MCF 10A (cell line): ENCODE measurements at regions not wholly inside any gene's neighbourhood (a gene's known extent, or its start where the extent isn't known, plus 50 kb on each side); places are given as distances from the start of the nearest gene placed in this dataset.

Experiments
- BruUV-seq: library from RNA; stranded (reverse); fragments of 400-500 nt; replicated peaks from 2 replicates; lab custom pipeline; 2021; lab: Mats Ljungman, UMichigan
- CTCF ChIA-PET: fragments of 300-600 bp; sonication (Branson Sonifier 250); formaldehyde crosslinking; extraction: SDS; loops from one replicate; lab custom pipeline; 2021; ENCODE audit warnings: antibody characterized with exemption, inconsistent platforms; lab: Yijun Ruan, JAX
- POLR2A ChIA-PET: fragments of 300-600, 350-650 bp; sonication (Branson Sonifier 250); formaldehyde crosslinking; extraction: SDS; loops from one replicate; lab custom pipeline; 2020; ENCODE audit warnings: antibody characterized with exemption, inconsistent platforms; lab: Yijun Ruan, JAX
- DNase-seq: peaks from one replicate; pipeline ENCODE4 v3.0.0-alpha.2; 2018; ENCODE audit not compliant: unreplicated experiment
- H3K27ac Mint-ChIP-seq: one replicate; pipeline ENCODE4 v1.8.0; 2022; ENCODE audit warnings: mild to moderate bottlenecking, low read depth, mixed read lengths; ENCODE audit not compliant: unreplicated experiment
- H3K27me3 Mint-ChIP-seq: one replicate; pipeline ENCODE4 v1.8.0; 2022; ENCODE audit warnings: mixed read lengths; ENCODE audit not compliant: insufficient read depth, unreplicated experiment
- H3K36me3 Mint-ChIP-seq: one replicate; pipeline ENCODE4 v1.8.0; 2022; ENCODE audit warnings: mild to moderate bottlenecking, moderate library complexity, mixed read lengths; ENCODE audit not compliant: insufficient read depth, unreplicated experiment
- H3K4me1 Mint-ChIP-seq: one replicate; pipeline ENCODE4 v1.8.0; 2022; ENCODE audit warnings: mixed read lengths; ENCODE audit not compliant: insufficient read depth, unreplicated experiment
- H3K4me3 Mint-ChIP-seq: one replicate; pipeline ENCODE4 v1.8.0; 2022; ENCODE audit warnings: mild to moderate bottlenecking, moderate library complexity, mixed read lengths; ENCODE audit not compliant: unreplicated experiment
- H3K9me3 Mint-ChIP-seq: one replicate; pipeline ENCODE4 v1.8.0; 2022; ENCODE audit warnings: mixed read lengths; ENCODE audit not compliant: unreplicated experiment
- intact Hi-C: fragments of 100-400 bp; cut with micrococcal nuclease; formaldehyde crosslinking; loops from 2 replicates; pipeline ENCODE4 v1.14.1; 2022
- TF ChIP-seq, protein P1 (sequence below): fragments of 200-600 bp; IDR thresholded peaks from one replicate; pipeline ENCODE4 v1.8.0; 2022; ENCODE audit warnings: antibody characterized with exemption, mild to moderate bottlenecking; ENCODE audit not compliant: unreplicated experiment

DNA sequence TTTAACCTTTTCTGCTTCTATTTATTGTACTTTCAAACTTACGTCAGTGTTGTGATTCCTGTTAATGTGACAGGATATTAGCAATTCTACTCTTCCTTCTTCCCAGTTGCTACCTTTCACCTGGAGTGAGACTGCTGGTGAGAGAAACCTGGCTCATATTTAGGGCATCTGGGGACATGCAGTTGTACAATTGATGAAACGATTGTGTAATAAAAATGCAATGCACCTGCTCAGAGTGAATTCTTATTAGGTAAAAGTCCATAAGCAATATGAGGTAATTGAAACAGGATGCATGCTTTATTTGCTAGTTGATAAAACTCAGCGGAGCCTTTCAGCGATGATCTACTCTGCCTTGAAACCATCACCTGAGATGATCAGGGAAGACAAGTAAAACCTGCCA lies 116.1 kb upstream of the FBXO33 start:
- POLR2A ChIA-PET = no interaction called here
- no peak overlapping the region for H3K27ac Mint-ChIP-seq
- intact Hi-C loops = no loop called here
- H3K36me3 Mint-ChIP-seq = no peaks in the 10 kb centered on the region
- no peak for DNase-seq
- H3K4me1 Mint-ChIP-seq = no peaks in the 10 kb centered on the region
- CTCF ChIA-PET = interaction anchor here (0.7 kb wide), 2 partner anchors 20 to 144 kb away, joined by 3 read pairs; no protein-coding TSS in a partner anchor
- H3K27me3 Mint-ChIP-seq = no peaks in the 10 kb centered on the region
- no TSS peak for BruUV-seq
- H3K4me3 Mint-ChIP-seq = no peak overlapping the region
- TF ChIP-seq, protein P1, sequence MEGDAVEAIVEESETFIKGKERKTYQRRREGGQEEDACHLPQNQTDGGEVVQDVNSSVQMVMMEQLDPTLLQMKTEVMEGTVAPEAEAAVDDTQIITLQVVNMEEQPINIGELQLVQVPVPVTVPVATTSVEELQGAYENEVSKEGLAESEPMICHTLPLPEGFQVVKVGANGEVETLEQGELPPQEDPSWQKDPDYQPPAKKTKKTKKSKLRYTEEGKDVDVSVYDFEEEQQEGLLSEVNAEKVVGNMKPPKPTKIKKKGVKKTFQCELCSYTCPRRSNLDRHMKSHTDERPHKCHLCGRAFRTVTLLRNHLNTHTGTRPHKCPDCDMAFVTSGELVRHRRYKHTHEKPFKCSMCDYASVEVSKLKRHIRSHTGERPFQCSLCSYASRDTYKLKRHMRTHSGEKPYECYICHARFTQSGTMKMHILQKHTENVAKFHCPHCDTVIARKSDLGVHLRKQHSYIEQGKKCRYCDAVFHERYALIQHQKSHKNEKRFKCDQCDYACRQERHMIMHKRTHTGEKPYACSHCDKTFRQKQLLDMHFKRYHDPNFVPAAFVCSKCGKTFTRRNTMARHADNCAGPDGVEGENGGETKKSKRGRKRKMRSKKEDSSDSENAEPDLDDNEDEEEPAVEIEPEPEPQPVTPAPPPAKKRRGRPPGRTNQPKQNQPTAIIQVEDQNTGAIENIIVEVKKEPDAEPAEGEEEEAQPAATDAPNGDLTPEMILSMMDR = no peak
- peaks cover under 1% of the 10 kb centered on the region for H3K9me3 Mint-ChIP-seq

DNA sequence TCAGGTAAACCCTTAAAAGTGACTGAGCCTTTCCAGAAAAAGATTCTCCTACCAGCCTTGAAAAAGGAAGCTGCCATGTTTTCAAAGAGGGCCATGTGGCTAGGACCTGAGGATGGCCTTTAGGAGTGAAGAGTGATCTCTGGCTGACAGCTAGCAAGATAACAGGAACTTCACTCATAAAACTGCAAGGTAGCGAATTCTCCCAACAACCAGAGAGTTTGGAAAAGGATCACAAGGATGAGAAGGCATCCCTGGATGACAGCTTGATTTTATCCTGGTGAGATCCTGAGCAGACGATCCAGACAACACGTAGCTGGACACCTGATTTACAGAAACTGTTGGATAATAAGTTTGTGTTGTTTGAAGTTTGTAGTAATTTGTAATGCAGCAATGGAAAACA lies 115.6 kb upstream of the FBXO33 start:
- POLR2A ChIA-PET = no interaction called here
- TF ChIP-seq, protein P1 = no peak
- H3K4me3 Mint-ChIP-seq = no peak overlapping the region
- CTCF ChIA-PET = interaction anchor here (0.7 kb wide), 1 partner anchor 21 kb away, joined by 3 read pairs; no protein-coding TSS in a partner anchor
- no peaks in the 10 kb centered on the region for H3K27me3 Mint-ChIP-seq
- H3K27ac Mint-ChIP-seq = no peak overlapping the region
- intact Hi-C loops = no loop called here
- BruUV-seq = no TSS peak
- no peaks in the 10 kb centered on the region for H3K36me3 Mint-ChIP-seq
- no peak for DNase-seq
- H3K4me1 Mint-ChIP-seq = no peaks in the 10 kb centered on the region
- H3K9me3 Mint-ChIP-seq = no peaks in the 10 kb centered on the region

DNA sequence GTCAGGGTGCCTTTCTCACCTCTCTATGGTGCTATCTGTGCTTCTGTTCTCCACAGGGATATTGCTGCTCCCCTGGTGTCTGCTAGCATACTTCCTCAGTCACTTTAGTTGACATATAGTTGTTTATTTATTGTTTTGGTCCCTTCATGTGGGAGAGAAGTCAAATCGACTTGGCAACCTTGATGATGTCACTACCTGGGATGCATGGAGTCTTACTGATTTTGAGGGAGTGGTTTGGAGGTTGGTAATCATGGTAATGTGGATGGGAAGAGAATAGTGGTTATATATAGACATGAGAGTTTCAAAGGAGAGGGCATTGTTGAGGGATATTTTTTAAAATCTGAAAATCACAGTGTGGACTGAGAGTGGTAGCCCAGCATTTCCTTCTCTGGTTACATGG lies 73.6 kb upstream of the FBXO33 start:
- Mint-ChIP-seq H3K4me1 (no peaks in the 10 kb centered on the region), H3K27ac (no peak overlapping the region), H3K36me3 (no peaks in the 10 kb centered on the region), H3K27me3 (peaks cover 10% of the 10 kb centered on the region), H3K4me3 (no peak overlapping the region), H3K9me3 (peaks cover 17% of the 10 kb centered on the region)
- intact Hi-C loops = no loop called here
- TF ChIP-seq, protein P1 = no peak
- no TSS peak for BruUV-seq
- CTCF ChIA-PET = no interaction called here
- DNase-seq = no peak
- POLR2A ChIA-PET = no interaction called here

DNA sequence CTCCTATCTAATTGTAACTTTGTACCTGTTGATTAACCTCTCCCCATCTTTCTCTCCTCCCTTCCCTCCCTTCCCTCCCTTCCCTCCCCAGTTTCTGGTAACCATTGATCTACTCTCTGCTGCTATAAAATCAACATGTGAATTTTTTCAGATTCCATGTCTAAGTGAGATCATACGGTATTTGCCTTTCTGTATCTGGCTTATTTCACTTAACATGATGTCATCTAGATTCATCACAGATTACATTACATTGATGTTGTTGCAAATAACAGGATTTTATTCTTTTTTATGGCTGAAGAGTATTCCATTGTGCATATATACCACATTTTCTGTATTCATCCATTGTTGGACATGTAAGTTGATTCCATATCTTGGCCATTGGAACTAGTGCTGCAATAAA lies 68.0 kb upstream of the FBXO33 start:
- no peak for DNase-seq
- Mint-ChIP-seq H3K27me3 (peaks cover 21% of the 10 kb centered on the region), H3K4me1 (no peaks in the 10 kb centered on the region), H3K4me3 (no peak overlapping the region), H3K9me3 (peaks cover 8% of the 10 kb centered on the region), H3K27ac (no peak overlapping the region), H3K36me3 (no peaks in the 10 kb centered on the region)
- CTCF ChIA-PET = interaction anchor here (0.7 kb wide), 1 partner anchor 9 kb away, joined by 6 read pairs; no protein-coding TSS in a partner anchor
- no TSS peak for BruUV-seq
- TF ChIP-seq, protein P1 = no peak
- intact Hi-C loops = no loop called here
- POLR2A ChIA-PET = no interaction called here
